H9 (cell line): ENCODE measurements at regions not wholly inside any gene's neighbourhood (a gene's known extent, or its start where the extent isn't known, plus 50 kb on each side); places are given as distances from the start of the nearest gene placed in this dataset.

Experiments used
- DNase-seq: peaks from one replicate; pipeline ENCODE4 v3.0.0-alpha.2; 2017
- H2AFZ ChIP-seq: one replicate; pipeline ENCODE4 v1.6.1; 2013; ENCODE audit warnings: mild to moderate bottlenecking, low read length, control low read depth, moderate library complexity
- H2AK5ac ChIP-seq: 2 replicates; pipeline ENCODE4 v1.6.1; 2013; ENCODE audit warnings: low read length, control low read depth, mixed read lengths; ENCODE audit not compliant: insufficient read length
- H2BK120ac ChIP-seq: one replicate; pipeline ENCODE4 v1.6.1; 2013; ENCODE audit warnings: low read depth, mild to moderate bottlenecking, low read length, control low read depth, inconsistent platforms; ENCODE audit not compliant: poor library complexity, severe bottlenecking
- H2BK12ac ChIP-seq: 2 replicates; pipeline ENCODE4 v1.6.1; 2013; ENCODE audit warnings: low read length, control low read depth, mixed read lengths, low read depth; ENCODE audit not compliant: insufficient read length
- H2BK15ac ChIP-seq: 2 replicates; pipeline ENCODE4 v1.6.1; 2013; ENCODE audit warnings: low read depth, low read length, control low read depth
- H2BK20ac ChIP-seq: one replicate; pipeline ENCODE4 v1.6.1; 2013; ENCODE audit warnings: low read depth, mild to moderate bottlenecking, low read length, control low read depth, inconsistent platforms; ENCODE audit not compliant: poor library complexity, severe bottlenecking
- H2BK5ac ChIP-seq: 2 replicates; pipeline ENCODE4 v1.6.1; 2013; ENCODE audit warnings: low read length, control low read depth, mixed read lengths; ENCODE audit not compliant: insufficient read length
- H3K14ac ChIP-seq: 2 replicates; pipeline ENCODE4 v1.6.1; 2013; ENCODE audit warnings: low read length, control low read depth; ENCODE audit not compliant: insufficient read depth
- H3K18ac ChIP-seq: 2 replicates; pipeline ENCODE4 v1.6.1; 2013; ENCODE audit warnings: low read depth, mild to moderate bottlenecking, mixed read lengths, low read length, control low read depth; ENCODE audit not compliant: insufficient read length
- H3K23ac ChIP-seq: 2 replicates; pipeline ENCODE4 v1.6.1; 2013; ENCODE audit warnings: low read length, control low read depth, mixed read lengths, low read depth; ENCODE audit not compliant: insufficient read length
- H3K23me2 ChIP-seq: 2 replicates; pipeline ENCODE4 v1.6.1; 2013; ENCODE audit warnings: low read depth, mild to moderate bottlenecking, mixed read lengths, low read length, control low read depth; ENCODE audit not compliant: insufficient read length, poor library complexity, severe bottlenecking
- H3K27ac ChIP-seq: 2 replicates; pipeline ENCODE4 v1.5.1; 2013; ENCODE audit warnings: low read length, control low read depth, mixed read lengths, low read depth; ENCODE audit not compliant: insufficient read length
- H3K27me3 ChIP-seq: 2 replicates; pipeline ENCODE4 v1.6.1; 2013; ENCODE audit warnings: low read length, control low read depth, inconsistent platforms; ENCODE audit not compliant: insufficient read depth
- H3K4ac ChIP-seq: 2 replicates; pipeline ENCODE4 v1.6.1; 2013; ENCODE audit warnings: low read depth, mild to moderate bottlenecking, control low read depth, inconsistent platforms, low read length, moderate library complexity
- H3K4me1 ChIP-seq: 2 replicates; pipeline ENCODE4 v1.6.1; 2013; ENCODE audit warnings: low read length, control low read depth, inconsistent platforms; ENCODE audit not compliant: insufficient read depth
- H3K4me2 ChIP-seq: 2 replicates; pipeline ENCODE4 v1.6.1; 2013; ENCODE audit warnings: low read length, control low read depth, mixed read lengths; ENCODE audit not compliant: insufficient read length, insufficient read depth
- H3K56ac ChIP-seq: 2 replicates; pipeline ENCODE4 v1.6.1; 2013; ENCODE audit warnings: low read depth, mild to moderate bottlenecking, mixed read lengths, low read length, control low read depth; ENCODE audit not compliant: insufficient read length
- H3K79me1 ChIP-seq: 2 replicates; pipeline ENCODE4 v1.6.1; 2013; ENCODE audit warnings: low read depth, mild to moderate bottlenecking, moderate library complexity, low read length, control low read depth, inconsistent platforms; ENCODE audit not compliant: insufficient read depth, poor library complexity, severe bottlenecking
- H3K79me2 ChIP-seq: 2 replicates; pipeline ENCODE4 v1.6.1; 2013; ENCODE audit warnings: low read length, control low read depth, inconsistent platforms; ENCODE audit not compliant: insufficient read depth
- H3K9ac ChIP-seq: 2 replicates; pipeline ENCODE4 v1.6.1; 2013; ENCODE audit warnings: low read length, control low read depth, mixed read lengths; ENCODE audit not compliant: insufficient read length; ENCODE audit errors: extremely low read depth
- H3K9me3 ChIP-seq: one replicate; pipeline ENCODE4 v1.6.1; 2013; ENCODE audit warnings: low read depth, low read length, inconsistent platforms; ENCODE audit not compliant: control insufficient read depth
- H3T11ph ChIP-seq: one replicate; pipeline ENCODE4 v1.6.1; 2013; ENCODE audit warnings: mild to moderate bottlenecking, low read length, control low read depth, inconsistent platforms
- H4K20me1 ChIP-seq: one replicate; pipeline ENCODE4 v1.6.1; 2013; ENCODE audit not compliant: control insufficient read depth, insufficient read length, insufficient read depth
- H4K5ac ChIP-seq: 2 replicates; pipeline ENCODE4 v1.6.1; 2013; ENCODE audit warnings: low read depth, mild to moderate bottlenecking, mixed read lengths, low read length, control low read depth; ENCODE audit not compliant: insufficient read length
- H4K8ac ChIP-seq: replicated peaks from 2 replicates; pipeline ENCODE4 v1.6.1; 2013; ENCODE audit warnings: low read length, control low read depth, mixed read lengths, low read depth; ENCODE audit not compliant: insufficient read length
- H4K91ac ChIP-seq: 2 replicates; pipeline ENCODE4 v1.6.1; 2013; ENCODE audit warnings: low read depth, mild to moderate bottlenecking, moderate library complexity, mixed read lengths, low read length, control low read depth; ENCODE audit not compliant: insufficient read length
- H3K27ac Mint-ChIP-seq, 3 experiments: 2 replicates in 2 of 3; 3 replicates in 1 of 3; pipeline ENCODE4 v1.8.0; 2020 to 2021; ENCODE audit warnings: mixed read lengths in 3 of 3, mild to moderate bottlenecking in 1 of 3, moderate library complexity in 1 of 3
- H3K27me3 Mint-ChIP-seq: 2 replicates; pipeline ENCODE4 v1.8.0; 2021; ENCODE audit warnings: low read depth, mild to moderate bottlenecking, moderate library complexity, mixed read lengths
- H3K36me3 Mint-ChIP-seq, 3 experiments: 2 replicates in 2 of 3; 3 replicates in 1 of 3; pipeline ENCODE4 v1.8.0; 2020 to 2021; ENCODE audit warnings: low read depth in 3 of 3, mixed read lengths in 3 of 3; ENCODE audit not compliant: insufficient read depth in 1 of 3
- H3K4me1 Mint-ChIP-seq, 2 experiments: 2 replicates each; pipeline ENCODE4 v1.8.0; 2020; ENCODE audit warnings: mixed read lengths in 2 of 2
- H3K4me3 Mint-ChIP-seq, 2 experiments: 2 replicates in 1 of 2; 3 replicates in 1 of 2; pipeline ENCODE4 v1.8.0; 2020 to 2021; ENCODE audit warnings: mild to moderate bottlenecking in 2 of 2, mixed read lengths in 2 of 2, moderate library complexity in 1 of 2
- H3K9me3 Mint-ChIP-seq, 2 experiments: 2 replicates in 1 of 2; 3 replicates in 1 of 2; pipeline ENCODE4 v1.8.0; 2020; ENCODE audit warnings: mild to moderate bottlenecking in 2 of 2, mixed read lengths in 2 of 2, moderate library complexity in 1 of 2
- WGBS: extraction: QIAGEN DNeasy Blood & Tissue Kit; methylation state at CpG from one replicate; pipeline ENCODE4 v1.1.7; 2013; ENCODE audit warnings: missing lambda C conversion rate, low lambda C conversion rate, mixed read lengths; ENCODE audit not compliant: insufficient read length; ENCODE audit errors: extremely low coverage; 5-methylcytosine and 5-hydroxymethylcytosine counted together
- TF ChIP-seq, protein P1 (sequence below): fragments of 200-600 bp; sonication (generic); conservative IDR thresholded peaks from 3 replicates; pipeline ENCODE4 v1.8.0; 2021; ENCODE audit warnings: antibody characterized with exemption, mild to moderate bottlenecking

DNA sequence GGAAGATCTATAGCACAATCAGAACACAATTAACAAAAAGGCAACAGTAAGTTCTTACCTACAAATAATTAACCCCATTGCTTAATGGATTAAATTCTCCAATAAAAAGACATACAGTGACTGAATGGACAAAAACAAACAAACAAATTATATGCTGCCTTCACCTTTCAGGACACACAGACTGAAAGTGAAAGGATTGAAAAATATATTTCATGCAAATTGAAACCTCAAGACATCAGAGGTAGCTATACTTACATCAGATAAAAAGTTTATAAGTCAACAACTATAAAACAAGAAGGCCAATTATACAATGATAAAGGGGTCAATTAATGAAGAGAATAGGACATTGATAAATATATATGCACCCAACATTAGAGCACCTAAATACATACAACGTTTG lies 741.2 kb upstream of the FAM98A start:
- Histone ChIP-seq H2BK120ac (no peak overlapping the region), H2AK5ac (no peak overlapping the region), H2AFZ (no peak overlapping the region), H2BK15ac (no peak overlapping the region), H3K27ac (no peak overlapping the region), H3K79me1 (no peaks in the 10 kb centered on the region), H4K20me1 (no peaks in the 10 kb centered on the region), H3K9me3 (no peaks in the 10 kb centered on the region), H3K79me2 (no peaks in the 10 kb centered on the region), H3K4me2 (no peak overlapping the region), H3K23me2 (no peaks in the 10 kb centered on the region), H3K27me3 (no peaks in the 10 kb centered on the region), H3K23ac (no peak overlapping the region), H3K18ac (no peak overlapping the region), H3K14ac (no peak overlapping the region), H3K4ac (no peak overlapping the region), H4K8ac (no peak overlapping the region), H4K91ac (no peak overlapping the region), H3K56ac (no peak overlapping the region), H3K4me1 (no peaks in the 10 kb centered on the region), H2BK20ac (no peak overlapping the region), H2BK12ac (no peak overlapping the region), H4K5ac (no peak overlapping the region), H3T11ph (no peak overlapping the region), H2BK5ac (no peak overlapping the region), H3K9ac (no peak overlapping the region)
- DNase-seq = no peak
- WGBS = no CpG with 5 or more reads among the region's 1 CpG
- Mint-ChIP-seq H3K27ac (no peak overlapping the region), H3K4me3 (no peak overlapping the region), H3K9me3 (no peaks in the 10 kb centered on the region), H3K4me1 (no peaks in the 10 kb centered on the region), H3K27me3 (no peaks in the 10 kb centered on the region), H3K36me3 (no peaks in the 10 kb centered on the region)
- TF ChIP-seq, protein P1, sequence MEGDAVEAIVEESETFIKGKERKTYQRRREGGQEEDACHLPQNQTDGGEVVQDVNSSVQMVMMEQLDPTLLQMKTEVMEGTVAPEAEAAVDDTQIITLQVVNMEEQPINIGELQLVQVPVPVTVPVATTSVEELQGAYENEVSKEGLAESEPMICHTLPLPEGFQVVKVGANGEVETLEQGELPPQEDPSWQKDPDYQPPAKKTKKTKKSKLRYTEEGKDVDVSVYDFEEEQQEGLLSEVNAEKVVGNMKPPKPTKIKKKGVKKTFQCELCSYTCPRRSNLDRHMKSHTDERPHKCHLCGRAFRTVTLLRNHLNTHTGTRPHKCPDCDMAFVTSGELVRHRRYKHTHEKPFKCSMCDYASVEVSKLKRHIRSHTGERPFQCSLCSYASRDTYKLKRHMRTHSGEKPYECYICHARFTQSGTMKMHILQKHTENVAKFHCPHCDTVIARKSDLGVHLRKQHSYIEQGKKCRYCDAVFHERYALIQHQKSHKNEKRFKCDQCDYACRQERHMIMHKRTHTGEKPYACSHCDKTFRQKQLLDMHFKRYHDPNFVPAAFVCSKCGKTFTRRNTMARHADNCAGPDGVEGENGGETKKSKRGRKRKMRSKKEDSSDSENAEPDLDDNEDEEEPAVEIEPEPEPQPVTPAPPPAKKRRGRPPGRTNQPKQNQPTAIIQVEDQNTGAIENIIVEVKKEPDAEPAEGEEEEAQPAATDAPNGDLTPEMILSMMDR = no peak
